Astrocyte of the cerebellum (primary cell): ENCODE measurements at regions not wholly inside any gene's neighbourhood (a gene's known extent, or its start where the extent isn't known, plus 50 kb on each side); places are given as distances from the start of the nearest gene placed in this dataset.

Source experiments
- DNase-seq: peaks from one replicate; pipeline ENCODE4 v3.0.0-alpha.2; 2011; ENCODE audit warnings: low read depth
- H3K4me3 ChIP-seq: 2 replicates; pipeline ENCODE4 v1.5.1; 2011; ENCODE audit warnings: mild to moderate bottlenecking, low read depth, low read length, moderate library complexity
- CTCF ChIP-seq: IDR thresholded peaks from 2 replicates; pipeline ENCODE4 v1.5.1; 2012; ENCODE audit warnings: low read length, low read depth, moderate library complexity, mild to moderate bottlenecking; ENCODE audit errors: missing control alignments
- in situ Hi-C: cut with HindIII; loops from 2 replicates; pipeline ENCODE4 v1.10.0; 2017; ENCODE audit warnings: low sequenced_read_pairs

GRCh38 chr16:6958184-6958583, 374.5 kb upstream of the RBFOX1 start:
- no peak for TF ChIP-seq CTCF
- DNase-seq, result no peak
- in situ Hi-C loops, result no loop called here

DNA sequence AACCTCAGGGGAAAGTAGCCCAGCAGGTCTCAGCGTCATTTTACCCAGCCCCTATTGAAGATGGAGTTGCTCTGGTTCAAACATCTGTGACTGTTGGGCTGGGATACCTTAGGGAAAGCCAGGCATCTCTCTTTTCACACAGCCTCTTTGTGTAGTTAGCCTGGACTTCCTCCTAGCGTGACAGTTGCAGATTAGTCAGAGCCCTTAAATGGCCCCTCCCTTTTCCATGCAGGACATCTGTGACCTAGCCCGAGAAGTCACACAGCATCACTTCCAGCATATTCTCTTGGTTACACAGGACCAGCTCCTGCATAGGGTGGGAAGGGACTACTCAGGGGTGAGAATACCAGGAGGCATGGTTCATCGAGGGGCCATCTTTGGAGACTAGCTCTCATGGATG, 375.0 kb upstream of the RBFOX1 start:
- in situ Hi-C loops, result no loop called here
- DNase-seq, result no peak
- TF ChIP-seq CTCF, result no peak
- no peak overlapping the region for H3K4me3 ChIP-seq

More at GRCh38 chr16:6958184-6958583, 374.5 kb upstream of the RBFOX1 start:
- H3K4me3 ChIP-seq, result no peak overlapping the region

- DNase-seq, result no peak
- in situ Hi-C loops, result no loop called here
These were observed 376.1 kb upstream of the RBFOX1 start for GRCh38 chr16:6956511-6956910.

DNA sequence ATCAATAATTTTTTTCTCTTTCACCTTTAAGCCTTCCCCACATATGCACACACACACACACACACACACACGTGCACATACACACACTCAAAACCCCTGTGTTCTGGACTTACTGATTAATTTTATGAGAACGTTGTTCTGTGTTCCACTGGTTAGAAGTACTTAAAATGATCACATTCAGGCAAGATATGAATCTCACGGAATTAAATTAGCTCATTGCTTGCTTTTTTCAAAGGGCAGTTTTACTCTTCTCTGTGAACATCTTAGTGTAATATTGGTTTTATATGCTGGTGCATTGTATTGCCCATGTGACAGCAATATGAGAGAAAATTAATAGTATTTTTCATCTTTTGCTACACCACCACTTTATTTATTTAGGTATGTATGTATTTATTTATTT, 377.3 kb upstream of the RBFOX1 start:
- DNase-seq, result no peak
- H3K4me3 ChIP-seq, result no peak overlapping the region
- in situ Hi-C loops, result no loop called here
- no peak for TF ChIP-seq CTCF

More at GRCh38 chr16:6956511-6956910, 376.1 kb upstream of the RBFOX1 start:
- no peak for TF ChIP-seq CTCF
- H3K4me3 ChIP-seq, result no peak overlapping the region

DNA sequence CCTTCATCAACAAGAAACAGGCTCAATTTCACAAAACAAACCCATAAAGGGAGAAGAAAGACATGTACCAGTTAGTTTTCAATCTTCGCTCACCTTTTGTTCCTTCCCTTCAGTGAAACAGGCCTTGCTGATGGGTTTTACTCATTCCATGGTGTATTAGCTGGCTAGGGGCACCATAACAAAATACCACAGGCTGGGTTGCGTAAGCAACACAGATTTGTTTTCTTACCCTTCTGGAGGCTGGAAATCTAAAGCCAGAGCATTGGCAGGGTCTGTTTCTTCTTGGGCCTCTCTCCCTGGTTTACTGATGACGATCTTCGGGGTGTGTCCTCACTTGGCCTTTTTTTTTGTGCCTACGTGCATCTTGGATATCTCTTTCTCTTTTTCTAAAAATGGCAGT, 383.4 kb upstream of the RBFOX1 start:
- TF ChIP-seq CTCF, result no peak
- H3K4me3 ChIP-seq, result no peak overlapping the region
- no peak for DNase-seq
- in situ Hi-C loops, result no loop called here

GRCh38 chr16:6947291-6947690, 385.4 kb upstream of the RBFOX1 start:
- no peak overlapping the region for H3K4me3 ChIP-seq
- no peak for TF ChIP-seq CTCF
- in situ Hi-C loops, result no loop called here
- DNase-seq, result no peak

- TF ChIP-seq CTCF, result no peak
- no peak overlapping the region for H3K4me3 ChIP-seq
- DNase-seq, result no peak
- in situ Hi-C loops, result no loop called here
These were observed 385.8 kb upstream of the RBFOX1 start for GRCh38 chr16:6946802-6947201.
